ENCODE measurements at regions not wholly inside any gene's neighbourhood (a gene's known extent, or its start where the extent isn't known, plus 50 kb on each side); places are given as distances from the start of the nearest gene placed in this dataset.

DNA sequence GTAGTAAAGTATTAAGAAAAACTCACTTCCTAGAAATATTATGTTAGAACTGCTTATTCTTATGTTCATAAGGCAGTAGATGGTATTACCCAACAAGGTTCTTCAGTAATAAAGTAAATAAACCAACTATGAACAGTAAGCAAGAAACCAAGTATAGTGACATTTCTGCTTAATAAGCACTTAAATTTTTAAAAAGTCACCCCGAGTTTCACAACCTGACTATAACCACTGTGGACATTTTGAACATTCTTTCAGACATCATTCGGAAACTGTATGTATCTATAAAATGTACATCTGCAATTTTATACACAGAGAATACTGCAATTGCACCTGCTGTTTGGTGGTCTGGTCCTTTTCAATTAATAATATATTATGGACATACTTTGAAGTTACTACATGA is 1073.6 kb downstream of the XPNPEP1 start:
- Histone ChIP-seq H3K9ac (replicated peaks in 1 of 4; ENCODE audit: extremely low read depth in 1 of 4, low read depth in 3 of 4, low read length in 3 of 4) (no peak overlapping the region), H3K4me3 (ENCODE audit: extremely low read depth in 1 of 4, insufficient read depth in 2 of 4, low read depth in 3 of 4, low read length in 4 of 4) (no peak overlapping the region), H4K91ac (replicated peaks; ENCODE audit: insufficient read length, low read length) (no peak overlapping the region), H3K4me1 (replicated peaks in 1 of 4; ENCODE audit: control insufficient read depth in 3 of 4, insufficient read depth in 4 of 4, low read length in 3 of 4) (no peaks in the 10 kb centered on the region), H3K23me2 (ENCODE audit: low read depth, low read length) (no peaks in the 10 kb centered on the region; the same call in 1 of the 2 replicates), H3K36me3 (ENCODE audit: control insufficient read depth in 2 of 4, insufficient read depth in 4 of 4, low read length in 3 of 4) (no peaks in the 10 kb centered on the region), H3K56ac (replicated peaks; ENCODE audit: insufficient read length, low read depth, low read length) (no peak overlapping the region), H2BK5ac (ENCODE audit: low read depth, low read length) (no peak overlapping the region), H3K27ac (ENCODE audit: low read depth, low read length) (no peak overlapping the region), H2AK5ac (ENCODE audit: low read depth, low read length) (no peak overlapping the region), H3K23ac (ENCODE audit: insufficient read length) (no peak overlapping the region), H4K8ac (ENCODE audit: extremely low read depth, insufficient read depth, low read length) (no peak overlapping the region), H4K5ac (ENCODE audit: insufficient read length, low read depth, low read length) (no peak overlapping the region), H4K20me1 (replicated peaks in 1 of 2; ENCODE audit: control insufficient read depth in 1 of 2, insufficient read depth in 2 of 2, low read length in 2 of 2) (no peaks in the 10 kb centered on the region), H3K4me2 (ENCODE audit: insufficient read depth in 1 of 2, low read depth in 2 of 2, low read length in 2 of 2) (no peak overlapping the region), H3K18ac (ENCODE audit: extremely low read depth, low read length) (no peak overlapping the region), H3K4ac (replicated peaks; ENCODE audit: insufficient read length, low read depth, low read length) (no peak overlapping the region), H3K27me3 (replicated peaks in 1 of 4; ENCODE audit: control insufficient read depth in 3 of 4, extremely low read depth in 1 of 4, insufficient read depth in 3 of 4, low read length in 3 of 4) (no peaks in the 10 kb centered on the region), H2AFZ (ENCODE audit: low read length) (no peak overlapping the region), H2BK120ac (replicated peaks; ENCODE audit: low read depth, low read length) (no peak overlapping the region), H3K9me3 (ENCODE audit: insufficient read depth in 2 of 2, low read depth in 1 of 2, low read length in 1 of 2) (no peaks in the 10 kb centered on the region), H2BK12ac (ENCODE audit: low read depth, low read length) (no peak overlapping the region), H2BK20ac (ENCODE audit: low read length) (no peak overlapping the region), H3K79me1 (ENCODE audit: low read depth, low read length) (no peaks in the 10 kb centered on the region), H3K14ac (ENCODE audit: insufficient read length) (no peak overlapping the region), H3K79me2 (ENCODE audit: control insufficient read depth in 1 of 2, insufficient read depth in 2 of 2, low read length in 2 of 2) (no peaks in the 10 kb centered on the region), H2BK15ac (ENCODE audit: low read length) (no peak overlapping the region)
- DNase-seq (ENCODE audit: low read depth in 1 of 2, low spot score in 2 of 2): no peak
- ChIA-PET CTCF (ENCODE audit: partially characterized antibody) (no interaction called here), POLR2A (ENCODE audit: partially characterized antibody) (no interaction called here)
- 91% methylated on average over 2 of the region's 2 CpGs; no CpG with 5 or more reads in 1 of the 2 experiments for WGBS, 2 experiments (ENCODE audit: extremely low coverage in 1 of 2, insufficient coverage in 1 of 2, insufficient read length in 1 of 2, insufficient replicate concordance in 2 of 2, low coverage in 1 of 2, low lambda C conversion rate in 2 of 2, missing lambda C conversion rate in 1 of 2)
- FAIRE-seq: no peak
- TF ChIP-seq JUN (IDR thresholded peaks at IDR 0.05; ENCODE audit: low read depth, low read length) (no peak), ATF2 (IDR thresholded peaks at IDR 0.05; ENCODE audit: low read length) (no peak), MAFK (IDR thresholded peaks at IDR 0.05; ENCODE audit: low read depth, low read length) (no peak), HDAC2 (IDR thresholded peaks at IDR 0.05; ENCODE audit: borderline replicate concordance in 1 of 2, low read depth in 2 of 2, low read length in 2 of 2) (no peak), SRF (IDR thresholded peaks at IDR 0.05; ENCODE audit: low read depth, low read length) (no peak), POLR2AphosphoS5 (IDR thresholded peaks at IDR 0.05; ENCODE audit: low read depth, low read length) (no peak), SIX5 (IDR thresholded peaks at IDR 0.05; ENCODE audit: low read depth, low read length) (no peak), RNF2 (IDR thresholded peaks at IDR 0.05; ENCODE audit: borderline replicate concordance, low read depth, low read length, missing control alignments, poor library complexity, severe bottlenecking) (no peak), RFX5 (IDR thresholded peaks at IDR 0.05; ENCODE audit: borderline replicate concordance, low read depth, low read length) (no peak), PHF8 (conservative IDR thresholded peaks at IDR 0.05; ENCODE audit: low read depth, low read length) (no peak), ZNF274 (IDR thresholded peaks at IDR 0.05; ENCODE audit: borderline replicate concordance, extremely low read depth, low read length) (no peak), BACH1 (IDR thresholded peaks at IDR 0.05; ENCODE audit: low read length) (no peak), TCF12 (IDR thresholded peaks at IDR 0.05; ENCODE audit: low read depth, low read length) (no peak), CREB1 (IDR thresholded peaks at IDR 0.05) (no peak)
